HCT116 (cell line): ENCODE measurements at regions not wholly inside any gene's neighbourhood (a gene's known extent, or its start where the extent isn't known, plus 50 kb on each side); places are given as distances from the start of the nearest gene placed in this dataset.

Experiments used
- ATAC-seq: fragments of 200-7000 bp; cut with Tn5 transposase; 2 replicates; pipeline ENCODE4 v1.9.1; 2020; ENCODE audit warnings: mild to moderate bottlenecking, moderate library complexity
- BruUV-seq: library from RNA; stranded (reverse); fragments of 400-500 nt; replicated peaks from 2 replicates; lab custom pipeline; 2021; lab: Mats Ljungman, UMichigan
- CTCF ChIA-PET: fragments of 300-600 bp; sonication (Branson Sonifier 250); formaldehyde crosslinking; loops from one replicate; lab custom pipeline; 2021; ENCODE audit warnings: antibody characterized with exemption; lab: Charles Lee
- POLR2A ChIA-PET: fragments of 300-600, 350-600 bp; sonication (Branson Sonifier 250); formaldehyde crosslinking; loops from one replicate; lab custom pipeline; 2021; ENCODE audit warnings: antibody characterized with exemption; lab: Charles Lee
- RAD21 ChIA-PET, 2 experiments: fragments of 300-600 bp; sonication (Branson Sonifier 250); formaldehyde crosslinking; loops; one replicate each; lab custom pipeline; 2023; ENCODE audit warnings: low total read pairs in 2 of 2; ENCODE audit not compliant: uncharacterized antibody in 2 of 2, unreplicated experiment in 2 of 2, low non-redundant PET in 1 of 2; lab: Charles Lee
- DNase-seq: peaks from one replicate; pipeline ENCODE4 v3.0.0-alpha.2; 2010; ENCODE audit warnings: low read depth, low spot score
- H2AFZ ChIP-seq: fragments of 200-600 bp; shearing (Covaris generic), sonication (generic); 2 replicates; pipeline ENCODE4 v1.6.1; 2017; ENCODE audit warnings: low read depth, mixed run types, mixed read lengths, antibody characterized with exemption, low read length; ENCODE audit not compliant: poor library complexity, severe bottlenecking
- H3K27ac ChIP-seq: 2 replicates; pipeline ENCODE4 v1.5.1; 2012; ENCODE audit warnings: low read depth, low read length
- H3K27me3 ChIP-seq: fragments of 200-600 bp; sonication (generic); 2 replicates; pipeline ENCODE4 v1.6.1; 2016; ENCODE audit warnings: mixed run types, low read length, mixed read lengths; ENCODE audit not compliant: insufficient read depth
- H3K36me3 ChIP-seq, 2 experiments: fragments of 200-500 bp in 1 of 2; fragments of 200-600 bp in 1 of 2; sonication (Bioruptor generic) in 1 of 2; sonication (generic) in 1 of 2; 2 replicates each; pipeline versions ENCODE4 v1.5.1 to v1.6.1; 2014 to 2016; ENCODE audit warnings: low read length in 2 of 2, inconsistent platforms in 1 of 2, mixed read lengths in 1 of 2, mixed run types in 1 of 2; ENCODE audit not compliant: insufficient read depth in 2 of 2, control insufficient read depth in 1 of 2
- H3K4me1 ChIP-seq, 2 experiments: fragments of 200-600 bp in 1 of 2; sonication (generic) in 1 of 2; 2 replicates each; pipeline versions ENCODE4 v1.5.1 to v1.6.1; 2012 to 2017; ENCODE audit warnings: low read length in 2 of 2, inconsistent platforms in 1 of 2, mild to moderate bottlenecking in 1 of 2, mixed read lengths in 1 of 2, mixed run types in 1 of 2, moderate library complexity in 1 of 2; ENCODE audit not compliant: insufficient read depth in 2 of 2, control insufficient read depth in 1 of 2
- H3K4me2 ChIP-seq: fragments of 200-600 bp; sonication (generic); 2 replicates; pipeline ENCODE4 v1.6.1; 2017; ENCODE audit warnings: mixed run types, low read length, mixed read lengths
- H3K4me3 ChIP-seq, 2 experiments: fragments of 200-600 bp in 1 of 2; sonication (generic) in 1 of 2; replicated peaks in 1 of 2; 2 replicates each; pipeline ENCODE4 v1.5.1; 2011 to 2016; ENCODE audit warnings: low read length in 2 of 2, control low read depth in 1 of 2, low read depth in 1 of 2, mild to moderate bottlenecking in 1 of 2, mixed read lengths in 1 of 2, mixed run types in 1 of 2
- H3K79me2 ChIP-seq: fragments of 200-600 bp; sonication (generic); 2 replicates; pipeline ENCODE4 v1.6.1; 2017; ENCODE audit warnings: mild to moderate bottlenecking, mixed run types, low read length, moderate library complexity, mixed read lengths; ENCODE audit not compliant: insufficient read depth
- H3K9ac ChIP-seq: fragments of 200-600 bp; sonication (generic); 2 replicates; pipeline ENCODE4 v1.6.1; 2016; ENCODE audit warnings: low read length, mixed read lengths
- H3K9me2 ChIP-seq: fragments of 200-600 bp; sonication (generic), shearing (Covaris generic); 2 replicates; pipeline ENCODE4 v1.6.1; 2017; ENCODE audit warnings: mixed run types, mild to moderate bottlenecking, moderate library complexity; ENCODE audit not compliant: insufficient read depth
- H3K9me3 ChIP-seq, 2 experiments: fragments of 200-500 bp in 1 of 2; fragments of 200-600 bp in 1 of 2; sonication (Bioruptor generic) in 1 of 2; sonication (generic) in 1 of 2; 2 replicates each; pipeline ENCODE4 v1.6.1; 2014 to 2017; ENCODE audit warnings: low read length in 2 of 2, mixed read lengths in 2 of 2, inconsistent platforms in 1 of 2, low read depth in 1 of 2, mild to moderate bottlenecking in 1 of 2, mixed run types in 1 of 2, moderate library complexity in 1 of 2; ENCODE audit not compliant: control insufficient read depth in 1 of 2, insufficient read depth in 1 of 2
- H4K20me1 ChIP-seq: fragments of 200-600 bp; sonication (generic), shearing (Covaris generic); 2 replicates; pipeline ENCODE4 v1.6.1; 2017; ENCODE audit warnings: mixed run types, mild to moderate bottlenecking, moderate library complexity; ENCODE audit not compliant: insufficient read depth
- CEBPB ChIP-seq: IDR thresholded peaks from 2 replicates; pipeline ENCODE4 v1.6.1; 2012; ENCODE audit warnings: low read depth
- CTCF ChIP-seq, 3 experiments: fragments of 200-600 bp in 1 of 3; sonication (generic) in 1 of 3; IDR thresholded peaks in 2 of 3; conservative IDR thresholded peaks in 1 of 3; 2 replicates each; pipeline ENCODE4 v1.5.1; 2012 to 2017; ENCODE audit warnings: low read depth in 2 of 3, low read length in 2 of 3, antibody characterized with exemption in 1 of 3, borderline replicate concordance in 1 of 3, control low read depth in 1 of 3, mild to moderate bottlenecking in 1 of 3, mixed read lengths in 1 of 3, mixed run types in 1 of 3, moderate library complexity in 1 of 3; ENCODE audit not compliant: insufficient read depth in 1 of 3
- FOSL1 ChIP-seq: IDR thresholded peaks from 2 replicates; pipeline ENCODE4 v1.6.1; 2012; ENCODE audit warnings: low read depth
- JUND ChIP-seq: IDR thresholded peaks from 2 replicates; pipeline ENCODE4 v1.6.1; 2012
- POLR2A ChIP-seq: IDR thresholded peaks from 2 replicates; pipeline ENCODE4 v1.7.0; 2011; ENCODE audit warnings: borderline replicate concordance; ENCODE audit not compliant: insufficient read depth, insufficient read length; ENCODE audit errors: extremely low read depth
- REST ChIP-seq: IDR thresholded peaks from 2 replicates; pipeline ENCODE4 v1.6.1; 2012; ENCODE audit warnings: low read depth
- SIN3A ChIP-seq: IDR thresholded peaks from 2 replicates; pipeline ENCODE4 v1.6.1; 2012; ENCODE audit warnings: low read depth
- SP1 ChIP-seq: IDR thresholded peaks from 2 replicates; pipeline ENCODE4 v1.6.1; 2012; ENCODE audit warnings: low read depth
- YY1 ChIP-seq: IDR thresholded peaks from 2 replicates; pipeline ENCODE4 v1.6.1; 2011; ENCODE audit warnings: low read length, low read depth, moderate library complexity, mild to moderate bottlenecking; ENCODE audit not compliant: insufficient replicate concordance; ENCODE audit errors: extremely low read depth
- ZBTB33 ChIP-seq: IDR thresholded peaks from 2 replicates; pipeline ENCODE4 v1.6.1; 2011; ENCODE audit warnings: mild to moderate bottlenecking, low read length, moderate library complexity; ENCODE audit not compliant: insufficient replicate concordance; ENCODE audit errors: extremely low read depth
- intact Hi-C: fragments of 100-400 bp; cut with micrococcal nuclease; formaldehyde crosslinking; loops from 2 replicates; pipeline ENCODE4 v1.10.0; 2022

GRCh38 chrX:25561190-25561589 lies 545.4 kb upstream of the ARX start:
- H3K4me1 ChIP-seq, result no peaks in the 10 kb centered on the region
- CTCF ChIA-PET, result no interaction called here
- no peaks in the 10 kb centered on the region for H3K9me2 ChIP-seq
- H3K27ac ChIP-seq, result no peak overlapping the region
- TF ChIP-seq REST (no peak), CTCF (IDR thresholded peaks at IDR 0.05 in 2 of 3, conservative IDR thresholded peaks at IDR 0.05 in 1 of 3; ENCODE audit: borderline replicate concordance in 1 of 3, insufficient read depth in 1 of 3, low read depth in 2 of 3, low read length in 2 of 3) (no peak), POLR2A (no peak), CEBPB (no peak), SIN3A (no peak), SP1 (no peak), FOSL1 (no peak), JUND (no peak), ZBTB33 (no peak), YY1 (no peak)
- no TSS peak for BruUV-seq
- RAD21 ChIA-PET, result no interaction called here
- H2AFZ ChIP-seq, result no peak overlapping the region
- intact Hi-C loops, result no loop called here
- no peaks in the 10 kb centered on the region for H3K36me3 ChIP-seq
- no peaks in the 10 kb centered on the region for H3K9me3 ChIP-seq
- POLR2A ChIA-PET, result no interaction called here
- no peak overlapping the region for H3K4me3 ChIP-seq
- no peaks in the 10 kb centered on the region for H4K20me1 ChIP-seq
- ATAC-seq (no peak), DNase-seq (no peak)
- H3K4me2 ChIP-seq, result no peak overlapping the region
- H3K79me2 ChIP-seq, result no peaks in the 10 kb centered on the region
- no peaks in the 10 kb centered on the region for H3K27me3 ChIP-seq
- no peak overlapping the region for H3K9ac ChIP-seq
